H9 (cell line): ENCODE measurements at regions not wholly inside any gene's neighbourhood (a gene's known extent, or its start where the extent isn't known, plus 50 kb on each side); places are given as distances from the start of the nearest gene placed in this dataset.

Experiments used
- DNase-seq: peaks from one replicate; pipeline ENCODE4 v3.0.0-alpha.2; 2017
- H2AFZ ChIP-seq: one replicate; pipeline ENCODE4 v1.6.1; 2013; ENCODE audit warnings: mild to moderate bottlenecking, low read length, control low read depth, moderate library complexity
- H2AK5ac ChIP-seq: 2 replicates; pipeline ENCODE4 v1.6.1; 2013; ENCODE audit warnings: low read length, control low read depth, mixed read lengths; ENCODE audit not compliant: insufficient read length
- H2BK120ac ChIP-seq: one replicate; pipeline ENCODE4 v1.6.1; 2013; ENCODE audit warnings: low read depth, mild to moderate bottlenecking, low read length, control low read depth, inconsistent platforms; ENCODE audit not compliant: poor library complexity, severe bottlenecking
- H2BK12ac ChIP-seq: 2 replicates; pipeline ENCODE4 v1.6.1; 2013; ENCODE audit warnings: low read length, control low read depth, mixed read lengths, low read depth; ENCODE audit not compliant: insufficient read length
- H2BK15ac ChIP-seq: 2 replicates; pipeline ENCODE4 v1.6.1; 2013; ENCODE audit warnings: low read depth, low read length, control low read depth
- H2BK20ac ChIP-seq: one replicate; pipeline ENCODE4 v1.6.1; 2013; ENCODE audit warnings: low read depth, mild to moderate bottlenecking, low read length, control low read depth, inconsistent platforms; ENCODE audit not compliant: poor library complexity, severe bottlenecking
- H2BK5ac ChIP-seq: 2 replicates; pipeline ENCODE4 v1.6.1; 2013; ENCODE audit warnings: low read length, control low read depth, mixed read lengths; ENCODE audit not compliant: insufficient read length
- H3K14ac ChIP-seq: 2 replicates; pipeline ENCODE4 v1.6.1; 2013; ENCODE audit warnings: low read length, control low read depth; ENCODE audit not compliant: insufficient read depth
- H3K18ac ChIP-seq: 2 replicates; pipeline ENCODE4 v1.6.1; 2013; ENCODE audit warnings: low read depth, mild to moderate bottlenecking, mixed read lengths, low read length, control low read depth; ENCODE audit not compliant: insufficient read length
- H3K23ac ChIP-seq: 2 replicates; pipeline ENCODE4 v1.6.1; 2013; ENCODE audit warnings: low read length, control low read depth, mixed read lengths, low read depth; ENCODE audit not compliant: insufficient read length
- H3K23me2 ChIP-seq: 2 replicates; pipeline ENCODE4 v1.6.1; 2013; ENCODE audit warnings: low read depth, mild to moderate bottlenecking, mixed read lengths, low read length, control low read depth; ENCODE audit not compliant: insufficient read length, poor library complexity, severe bottlenecking
- H3K27ac ChIP-seq: 2 replicates; pipeline ENCODE4 v1.5.1; 2013; ENCODE audit warnings: low read length, control low read depth, mixed read lengths, low read depth; ENCODE audit not compliant: insufficient read length
- H3K27me3 ChIP-seq: 2 replicates; pipeline ENCODE4 v1.6.1; 2013; ENCODE audit warnings: low read length, control low read depth, inconsistent platforms; ENCODE audit not compliant: insufficient read depth
- H3K4ac ChIP-seq: 2 replicates; pipeline ENCODE4 v1.6.1; 2013; ENCODE audit warnings: low read depth, mild to moderate bottlenecking, control low read depth, inconsistent platforms, low read length, moderate library complexity
- H3K4me1 ChIP-seq: 2 replicates; pipeline ENCODE4 v1.6.1; 2013; ENCODE audit warnings: low read length, control low read depth, inconsistent platforms; ENCODE audit not compliant: insufficient read depth
- H3K4me2 ChIP-seq: 2 replicates; pipeline ENCODE4 v1.6.1; 2013; ENCODE audit warnings: low read length, control low read depth, mixed read lengths; ENCODE audit not compliant: insufficient read length, insufficient read depth
- H3K56ac ChIP-seq: 2 replicates; pipeline ENCODE4 v1.6.1; 2013; ENCODE audit warnings: low read depth, mild to moderate bottlenecking, mixed read lengths, low read length, control low read depth; ENCODE audit not compliant: insufficient read length
- H3K79me1 ChIP-seq: 2 replicates; pipeline ENCODE4 v1.6.1; 2013; ENCODE audit warnings: low read depth, mild to moderate bottlenecking, moderate library complexity, low read length, control low read depth, inconsistent platforms; ENCODE audit not compliant: insufficient read depth, poor library complexity, severe bottlenecking
- H3K79me2 ChIP-seq: 2 replicates; pipeline ENCODE4 v1.6.1; 2013; ENCODE audit warnings: low read length, control low read depth, inconsistent platforms; ENCODE audit not compliant: insufficient read depth
- H3K9ac ChIP-seq: 2 replicates; pipeline ENCODE4 v1.6.1; 2013; ENCODE audit warnings: low read length, control low read depth, mixed read lengths; ENCODE audit not compliant: insufficient read length; ENCODE audit errors: extremely low read depth
- H3K9me3 ChIP-seq: one replicate; pipeline ENCODE4 v1.6.1; 2013; ENCODE audit warnings: low read depth, low read length, inconsistent platforms; ENCODE audit not compliant: control insufficient read depth
- H3T11ph ChIP-seq: one replicate; pipeline ENCODE4 v1.6.1; 2013; ENCODE audit warnings: mild to moderate bottlenecking, low read length, control low read depth, inconsistent platforms
- H4K20me1 ChIP-seq: one replicate; pipeline ENCODE4 v1.6.1; 2013; ENCODE audit not compliant: control insufficient read depth, insufficient read length, insufficient read depth
- H4K5ac ChIP-seq: 2 replicates; pipeline ENCODE4 v1.6.1; 2013; ENCODE audit warnings: low read depth, mild to moderate bottlenecking, mixed read lengths, low read length, control low read depth; ENCODE audit not compliant: insufficient read length
- H4K8ac ChIP-seq: replicated peaks from 2 replicates; pipeline ENCODE4 v1.6.1; 2013; ENCODE audit warnings: low read length, control low read depth, mixed read lengths, low read depth; ENCODE audit not compliant: insufficient read length
- H4K91ac ChIP-seq: 2 replicates; pipeline ENCODE4 v1.6.1; 2013; ENCODE audit warnings: low read depth, mild to moderate bottlenecking, moderate library complexity, mixed read lengths, low read length, control low read depth; ENCODE audit not compliant: insufficient read length
- H3K27ac Mint-ChIP-seq, 3 experiments: 2 replicates in 2 of 3; 3 replicates in 1 of 3; pipeline ENCODE4 v1.8.0; 2020 to 2021; ENCODE audit warnings: mixed read lengths in 3 of 3, mild to moderate bottlenecking in 1 of 3, moderate library complexity in 1 of 3
- H3K27me3 Mint-ChIP-seq: 2 replicates; pipeline ENCODE4 v1.8.0; 2021; ENCODE audit warnings: low read depth, mild to moderate bottlenecking, moderate library complexity, mixed read lengths
- H3K36me3 Mint-ChIP-seq, 3 experiments: 2 replicates in 2 of 3; 3 replicates in 1 of 3; pipeline ENCODE4 v1.8.0; 2020 to 2021; ENCODE audit warnings: low read depth in 3 of 3, mixed read lengths in 3 of 3; ENCODE audit not compliant: insufficient read depth in 1 of 3
- H3K4me1 Mint-ChIP-seq, 2 experiments: 2 replicates each; pipeline ENCODE4 v1.8.0; 2020; ENCODE audit warnings: mixed read lengths in 2 of 2
- H3K4me3 Mint-ChIP-seq, 2 experiments: 2 replicates in 1 of 2; 3 replicates in 1 of 2; pipeline ENCODE4 v1.8.0; 2020 to 2021; ENCODE audit warnings: mild to moderate bottlenecking in 2 of 2, mixed read lengths in 2 of 2, moderate library complexity in 1 of 2
- H3K9me3 Mint-ChIP-seq, 2 experiments: 2 replicates in 1 of 2; 3 replicates in 1 of 2; pipeline ENCODE4 v1.8.0; 2020; ENCODE audit warnings: mild to moderate bottlenecking in 2 of 2, mixed read lengths in 2 of 2, moderate library complexity in 1 of 2
- WGBS: extraction: QIAGEN DNeasy Blood & Tissue Kit; methylation state at CpG from one replicate; pipeline ENCODE4 v1.1.7; 2013; ENCODE audit warnings: missing lambda C conversion rate, low lambda C conversion rate, mixed read lengths; ENCODE audit not compliant: insufficient read length; ENCODE audit errors: extremely low coverage; 5-methylcytosine and 5-hydroxymethylcytosine counted together
- TF ChIP-seq, protein P1 (sequence below): fragments of 200-600 bp; sonication (generic); conservative IDR thresholded peaks from 3 replicates; pipeline ENCODE4 v1.8.0; 2021; ENCODE audit warnings: antibody characterized with exemption, mild to moderate bottlenecking

DNA sequence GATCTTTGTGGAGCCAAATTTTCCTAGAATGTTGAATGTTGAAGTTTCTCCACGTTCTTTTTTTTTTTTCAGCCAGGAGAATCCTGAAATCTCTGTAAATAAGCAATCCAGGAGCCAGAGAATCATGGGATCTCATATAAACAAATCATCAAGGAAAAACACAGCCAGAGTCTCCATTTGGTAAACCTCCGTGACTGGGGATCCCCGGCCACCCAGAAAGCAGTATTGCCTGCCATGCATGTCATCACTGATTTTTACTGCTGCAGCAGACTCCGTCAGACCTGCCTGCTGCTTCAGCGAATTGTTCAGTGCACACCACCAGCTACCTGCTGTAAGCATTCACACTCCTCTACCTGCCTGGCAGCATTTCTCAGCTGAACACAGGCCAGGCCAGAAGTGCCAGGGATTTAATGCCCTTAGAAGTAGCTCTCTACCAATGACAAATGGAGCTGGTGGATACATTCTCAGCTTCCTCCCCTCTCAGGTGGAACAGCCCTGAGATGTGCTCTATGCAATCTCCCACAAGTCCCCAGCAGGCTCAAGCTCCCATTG is 158.6 kb downstream of the CYLD start:
- H3K27ac Mint-ChIP-seq: no peak overlapping the region
- WGBS: no CpG with 5 or more reads among the region's 5 CpGs

More for the DNA sequence above, 158.6 kb downstream of the CYLD start:
- TF ChIP-seq, protein P1, sequence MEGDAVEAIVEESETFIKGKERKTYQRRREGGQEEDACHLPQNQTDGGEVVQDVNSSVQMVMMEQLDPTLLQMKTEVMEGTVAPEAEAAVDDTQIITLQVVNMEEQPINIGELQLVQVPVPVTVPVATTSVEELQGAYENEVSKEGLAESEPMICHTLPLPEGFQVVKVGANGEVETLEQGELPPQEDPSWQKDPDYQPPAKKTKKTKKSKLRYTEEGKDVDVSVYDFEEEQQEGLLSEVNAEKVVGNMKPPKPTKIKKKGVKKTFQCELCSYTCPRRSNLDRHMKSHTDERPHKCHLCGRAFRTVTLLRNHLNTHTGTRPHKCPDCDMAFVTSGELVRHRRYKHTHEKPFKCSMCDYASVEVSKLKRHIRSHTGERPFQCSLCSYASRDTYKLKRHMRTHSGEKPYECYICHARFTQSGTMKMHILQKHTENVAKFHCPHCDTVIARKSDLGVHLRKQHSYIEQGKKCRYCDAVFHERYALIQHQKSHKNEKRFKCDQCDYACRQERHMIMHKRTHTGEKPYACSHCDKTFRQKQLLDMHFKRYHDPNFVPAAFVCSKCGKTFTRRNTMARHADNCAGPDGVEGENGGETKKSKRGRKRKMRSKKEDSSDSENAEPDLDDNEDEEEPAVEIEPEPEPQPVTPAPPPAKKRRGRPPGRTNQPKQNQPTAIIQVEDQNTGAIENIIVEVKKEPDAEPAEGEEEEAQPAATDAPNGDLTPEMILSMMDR: no peak
- H2BK5ac ChIP-seq: no peak overlapping the region
- H4K8ac ChIP-seq: no peak overlapping the region
- no peaks in the 10 kb centered on the region for H3K9me3 ChIP-seq
- no peak overlapping the region for H3K4ac ChIP-seq
- H3K9ac ChIP-seq: no peak overlapping the region
- Mint-ChIP-seq H3K4me1 (0 out of 4 replicates have a peak, but pooled peaks cover 0 to 3% of the 10 kb centered on the region in 2 experiments), H3K9me3 (no peaks in the 10 kb centered on the region), H3K36me3 (no peaks in the 10 kb centered on the region; a peak in 1 of 7 replicates), H3K27me3 (peaks cover 10% of the 10 kb centered on the region), H3K4me3 (no peak overlapping the region)
- H2BK20ac ChIP-seq: no peak overlapping the region
- DNase-seq: no peak
- H3K27ac ChIP-seq: no peak overlapping the region
- no peak overlapping the region for H3K56ac ChIP-seq
- H2AK5ac ChIP-seq: no peak overlapping the region
- no peak overlapping the region for H3K23ac ChIP-seq
- no peaks in the 10 kb centered on the region for H4K20me1 ChIP-seq
- H3T11ph ChIP-seq: no peak overlapping the region
- H2BK12ac ChIP-seq: no peak overlapping the region
- H4K5ac ChIP-seq: no peak overlapping the region
- no peaks in the 10 kb centered on the region for H3K23me2 ChIP-seq
- H3K79me1 ChIP-seq: no peaks in the 10 kb centered on the region
- H3K14ac ChIP-seq: no peak overlapping the region
- H3K4me2 ChIP-seq: no peak overlapping the region
- H3K27me3 ChIP-seq: no peaks in the 10 kb centered on the region
- H3K18ac ChIP-seq: no peak overlapping the region
- no peak overlapping the region for H4K91ac ChIP-seq
- H2BK120ac ChIP-seq: no peak overlapping the region
- H2BK15ac ChIP-seq: no peak overlapping the region
- H2AFZ ChIP-seq: no peak overlapping the region
- H3K4me1 ChIP-seq: no peaks in the 10 kb centered on the region
- H3K79me2 ChIP-seq: no peaks in the 10 kb centered on the region
